C4-2B (cell line): ENCODE measurements at regions not wholly inside any gene's neighbourhood (a gene's known extent, or its start where the extent isn't known, plus 50 kb on each side); places are given as distances from the start of the nearest gene placed in this dataset.

Source experiments
- CTCF ChIP-seq: fragments of 450-650 bp; conservative IDR thresholded peaks from 2 replicates; pipeline ENCODE4 v1.5.1; 2017; ENCODE audit warnings: mild to moderate bottlenecking
- ZFX ChIP-seq: fragments of 450-650 bp; IDR thresholded peaks from 2 replicates; pipeline ENCODE4 v1.6.1; 2017

GRCh38 chr6:14804785-14805210, 441.1 kb upstream of the JARID2 start:
- TF ChIP-seq CTCF, result no peak
- no peak for TF ChIP-seq ZFX
